ENCODE measurements at regions not wholly inside any gene's neighbourhood (a gene's known extent, or its start where the extent isn't known, plus 50 kb on each side); places are given as distances from the start of the nearest gene placed in this dataset.

DNA sequence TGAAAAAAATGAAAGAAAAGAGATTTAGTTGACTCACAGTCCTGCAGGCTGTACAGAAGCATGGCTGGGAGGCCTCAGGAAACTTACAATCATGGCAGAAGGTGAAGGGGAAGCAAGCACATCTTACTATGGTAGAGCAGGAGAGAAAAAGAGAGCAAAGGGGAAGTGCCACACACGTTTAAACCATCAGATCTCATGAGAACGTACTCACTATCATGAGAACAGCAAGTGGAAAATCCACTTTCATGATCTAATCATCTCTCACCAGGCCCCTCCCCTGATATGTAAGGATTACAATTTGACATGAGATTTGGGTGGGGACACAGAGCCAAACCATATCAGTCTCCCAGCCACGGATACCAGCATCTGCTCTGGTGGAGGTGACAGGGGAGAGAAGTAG, 50.8 kb upstream of the CPOX start:
- Histone ChIP-seq H3K9me3 (no peaks in the 10 kb centered on the region), H3K27ac (no peak overlapping the region), H3K4me1 (no peaks in the 10 kb centered on the region), H3K36me3 (no peaks in the 10 kb centered on the region), H3K4me3 (no peak overlapping the region), H3K27me3 (no peaks in the 10 kb centered on the region)
- TF ChIP-seq, protein P1, sequence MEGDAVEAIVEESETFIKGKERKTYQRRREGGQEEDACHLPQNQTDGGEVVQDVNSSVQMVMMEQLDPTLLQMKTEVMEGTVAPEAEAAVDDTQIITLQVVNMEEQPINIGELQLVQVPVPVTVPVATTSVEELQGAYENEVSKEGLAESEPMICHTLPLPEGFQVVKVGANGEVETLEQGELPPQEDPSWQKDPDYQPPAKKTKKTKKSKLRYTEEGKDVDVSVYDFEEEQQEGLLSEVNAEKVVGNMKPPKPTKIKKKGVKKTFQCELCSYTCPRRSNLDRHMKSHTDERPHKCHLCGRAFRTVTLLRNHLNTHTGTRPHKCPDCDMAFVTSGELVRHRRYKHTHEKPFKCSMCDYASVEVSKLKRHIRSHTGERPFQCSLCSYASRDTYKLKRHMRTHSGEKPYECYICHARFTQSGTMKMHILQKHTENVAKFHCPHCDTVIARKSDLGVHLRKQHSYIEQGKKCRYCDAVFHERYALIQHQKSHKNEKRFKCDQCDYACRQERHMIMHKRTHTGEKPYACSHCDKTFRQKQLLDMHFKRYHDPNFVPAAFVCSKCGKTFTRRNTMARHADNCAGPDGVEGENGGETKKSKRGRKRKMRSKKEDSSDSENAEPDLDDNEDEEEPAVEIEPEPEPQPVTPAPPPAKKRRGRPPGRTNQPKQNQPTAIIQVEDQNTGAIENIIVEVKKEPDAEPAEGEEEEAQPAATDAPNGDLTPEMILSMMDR (IDR thresholded peaks at IDR 0.05): no peak
- TF ChIP-seq POLR2AphosphoS5 (IDR thresholded peaks at IDR 0.05): no peak
- TF ChIP-seq EP300 (IDR thresholded peaks at IDR 0.05): no peak
- no peak for TF ChIP-seq POLR2A (IDR thresholded peaks at IDR 0.05)
- ATAC-seq: no peak
- WGBS, 2 donors (ENCODE audit: low coverage in 1 of 2): 52 to 87% methylated on average over 2 to 3 of the region's 3 CpGs

DNA sequence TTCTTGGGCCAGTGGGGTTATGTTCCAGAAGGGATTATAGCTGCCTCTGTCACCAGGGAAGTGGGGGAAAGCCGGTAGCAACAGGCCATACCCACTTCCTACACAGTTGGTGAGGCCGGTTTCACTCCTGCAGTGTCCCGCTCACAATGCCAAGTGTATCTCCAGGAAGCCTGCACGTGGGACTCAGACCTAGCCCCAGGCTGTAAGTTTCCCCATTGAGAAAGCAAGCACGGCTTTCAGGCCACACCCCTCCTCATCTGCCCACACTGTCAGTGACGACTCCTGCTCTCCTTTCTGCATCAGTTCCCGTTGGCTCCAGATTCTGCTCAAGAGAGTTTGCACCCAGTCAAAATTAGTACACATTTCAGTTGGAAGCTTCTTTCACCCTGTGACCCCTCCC, 51.6 kb upstream of the CPOX start:
- no peak overlapping the region for H3K27ac ChIP-seq
- WGBS, 2 donors (ENCODE audit: low coverage in 1 of 2): 46 to 60% methylated on average over 1 to 5 of the region's 7 CpGs
- no peaks in the 10 kb centered on the region for H3K9me3 ChIP-seq
- no peaks in the 10 kb centered on the region for H3K36me3 ChIP-seq
- TF ChIP-seq POLR2AphosphoS5 (IDR thresholded peaks at IDR 0.05): no peak
- TF ChIP-seq POLR2A (IDR thresholded peaks at IDR 0.05): no peak
- TF ChIP-seq, protein P1 (IDR thresholded peaks at IDR 0.05): no peak
- no peak for TF ChIP-seq EP300 (IDR thresholded peaks at IDR 0.05)
- H3K4me1 ChIP-seq: no peaks in the 10 kb centered on the region
- no peak for ATAC-seq
- no peak overlapping the region for H3K4me3 ChIP-seq
- no peaks in the 10 kb centered on the region for H3K27me3 ChIP-seq

DNA sequence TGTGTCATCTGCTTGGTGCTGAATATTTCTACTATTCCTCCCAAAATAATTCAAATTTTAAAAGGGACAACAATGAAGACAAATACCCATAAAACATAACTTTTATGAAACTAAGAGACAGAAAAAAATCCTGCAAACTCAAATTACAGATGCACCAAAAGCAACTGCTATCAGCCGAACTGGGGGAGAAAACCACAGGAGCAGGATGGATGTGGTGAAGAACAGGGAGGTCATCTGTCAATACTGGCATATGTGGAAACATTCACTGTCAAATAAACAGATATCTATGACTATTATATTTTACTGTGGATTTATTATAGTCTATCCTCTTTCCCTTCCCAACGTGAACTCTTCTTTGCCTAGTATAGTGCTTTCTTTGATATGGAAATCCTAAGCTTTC, 53.3 kb upstream of the CPOX start:
- no peaks in the 10 kb centered on the region for H3K9me3 ChIP-seq
- no peak for ATAC-seq
- no peak overlapping the region for H3K27ac ChIP-seq
- H3K4me3 ChIP-seq: no peak overlapping the region
- 44 to 61% methylated on average over 2 of the region's 2 CpGs for WGBS, 2 donors (ENCODE audit: low coverage in 1 of 2)
- H3K27me3 ChIP-seq: no peaks in the 10 kb centered on the region
- H3K4me1 ChIP-seq: no peaks in the 10 kb centered on the region
- H3K36me3 ChIP-seq: no peaks in the 10 kb centered on the region
- no peak for TF ChIP-seq POLR2A (IDR thresholded peaks at IDR 0.05)
- TF ChIP-seq, protein P1 (IDR thresholded peaks at IDR 0.05): no peak
- no peak for TF ChIP-seq EP300 (IDR thresholded peaks at IDR 0.05)
- no peak for TF ChIP-seq POLR2AphosphoS5 (IDR thresholded peaks at IDR 0.05)

DNA sequence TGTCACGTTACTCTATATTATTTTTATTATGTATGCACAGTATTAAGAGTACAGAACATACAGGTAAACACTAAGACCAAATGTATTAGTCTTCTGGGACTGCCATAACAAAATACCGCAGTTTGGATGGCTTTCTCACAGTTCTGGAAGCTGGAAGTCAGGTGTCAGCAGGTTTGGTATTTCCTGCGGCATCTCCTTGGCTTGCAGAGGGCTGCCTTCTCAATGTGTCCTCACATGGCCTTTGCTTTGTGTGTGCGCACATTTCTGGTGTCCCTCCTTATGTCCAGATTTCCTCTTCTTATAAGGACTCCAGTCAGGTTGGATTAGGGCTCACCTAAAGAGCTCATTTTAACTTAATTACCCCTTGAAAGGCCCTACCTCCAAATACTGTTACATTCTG, 53.8 kb upstream of the CPOX start:
- TF ChIP-seq POLR2AphosphoS5 (IDR thresholded peaks at IDR 0.05): no peak
- TF ChIP-seq, protein P1 (IDR thresholded peaks at IDR 0.05): no peak
- TF ChIP-seq POLR2A (IDR thresholded peaks at IDR 0.05): no peak
- no peak for TF ChIP-seq EP300 (IDR thresholded peaks at IDR 0.05)
- H3K4me3 ChIP-seq: no peak overlapping the region
- no peaks in the 10 kb centered on the region for H3K27me3 ChIP-seq
- 74 to 75% methylated on average over 2 to 3 of the region's 4 CpGs for WGBS, 2 donors (ENCODE audit: low coverage in 1 of 2)
- ATAC-seq: no peak
- no peak overlapping the region for H3K27ac ChIP-seq
- no peaks in the 10 kb centered on the region for H3K4me1 ChIP-seq
- H3K36me3 ChIP-seq: no peaks in the 10 kb centered on the region
- no peaks in the 10 kb centered on the region for H3K9me3 ChIP-seq

DNA sequence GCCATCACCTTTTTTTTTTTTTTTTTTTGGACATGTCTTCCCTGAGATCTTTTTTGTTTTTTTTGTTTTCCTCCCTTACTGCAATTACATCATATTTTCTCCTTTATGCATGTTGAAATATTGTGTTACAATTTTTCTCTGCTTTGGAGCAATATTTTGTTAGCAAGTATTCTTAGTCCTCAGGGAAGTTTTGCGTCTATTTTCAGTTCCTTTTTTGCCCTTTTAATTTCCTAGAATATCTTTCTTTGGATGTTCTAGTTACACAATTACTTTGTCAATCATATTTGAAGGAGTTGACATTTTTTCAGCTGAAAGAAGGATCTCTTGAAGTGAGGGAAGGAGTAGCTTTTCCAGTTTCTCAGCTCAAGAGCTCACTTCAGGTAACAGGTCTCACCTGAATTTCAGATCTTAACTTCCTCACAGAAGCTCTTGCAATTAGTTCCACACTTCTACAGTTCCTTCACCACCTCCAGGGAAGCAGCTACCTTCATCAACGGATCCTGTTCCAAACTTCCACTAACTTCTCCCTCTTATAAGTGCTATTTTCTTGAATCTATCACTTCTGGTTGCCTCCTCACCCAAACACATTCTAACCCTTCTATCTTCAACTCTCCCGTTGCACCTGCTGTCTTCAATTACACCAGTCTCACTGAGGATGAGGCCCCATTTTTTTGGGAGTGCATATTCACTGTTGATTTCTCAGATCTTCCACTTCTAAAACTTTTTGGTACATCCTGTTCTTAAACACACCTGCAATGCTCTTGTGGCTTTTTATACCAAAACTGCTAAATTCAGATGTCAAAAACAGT, 57.8 kb upstream of the CPOX start:
- no peaks in the 10 kb centered on the region for H3K36me3 ChIP-seq
- H3K27ac ChIP-seq: no peak overlapping the region
- no peaks in the 10 kb centered on the region for H3K4me1 ChIP-seq
- no peak overlapping the region for H3K4me3 ChIP-seq
- H3K27me3 ChIP-seq: no peaks in the 10 kb centered on the region
- WGBS, 2 donors (ENCODE audit: low coverage in 1 of 2): 71 to 83% methylated on average over 2 of the region's 3 CpGs
- no peak for ATAC-seq
- TF ChIP-seq POLR2AphosphoS5 (IDR thresholded peaks at IDR 0.05): no peak
- TF ChIP-seq, protein P1 (IDR thresholded peaks at IDR 0.05): no peak
- TF ChIP-seq POLR2A (IDR thresholded peaks at IDR 0.05): no peak
- no peak for TF ChIP-seq EP300 (IDR thresholded peaks at IDR 0.05)
- no peaks in the 10 kb centered on the region for H3K9me3 ChIP-seq

Data from gastroesophageal sphincter (tissue), 4 donors.